ENCODE measurements at regions not wholly inside any gene's neighbourhood (a gene's known extent, or its start where the extent isn't known, plus 50 kb on each side); places are given as distances from the start of the nearest gene placed in this dataset.

GRCh38 chr1:34655875-34656240 is 99.0 kb upstream of the GJB5 start:
- no peaks in the 10 kb centered on the region for H3K4me1 ChIP-seq
- H3K9me3 ChIP-seq (replicated peaks) = no peaks in the 10 kb centered on the region
- intact Hi-C loops (cut with micrococcal nuclease) = no loop called here
- H3K36me3 ChIP-seq = no peaks in the 10 kb centered on the region
- H3K27ac ChIP-seq (replicated peaks) = no peak overlapping the region
- DNase-seq = no peak
- no peak for TF ChIP-seq CTCF (IDR thresholded peaks at IDR 0.05; ENCODE audit: borderline replicate concordance)
- H3K27me3 ChIP-seq (ENCODE audit: low read depth) = peaks cover 78% of the 10 kb centered on the region
- H3K4me3 ChIP-seq = no peak overlapping the region

DNA sequence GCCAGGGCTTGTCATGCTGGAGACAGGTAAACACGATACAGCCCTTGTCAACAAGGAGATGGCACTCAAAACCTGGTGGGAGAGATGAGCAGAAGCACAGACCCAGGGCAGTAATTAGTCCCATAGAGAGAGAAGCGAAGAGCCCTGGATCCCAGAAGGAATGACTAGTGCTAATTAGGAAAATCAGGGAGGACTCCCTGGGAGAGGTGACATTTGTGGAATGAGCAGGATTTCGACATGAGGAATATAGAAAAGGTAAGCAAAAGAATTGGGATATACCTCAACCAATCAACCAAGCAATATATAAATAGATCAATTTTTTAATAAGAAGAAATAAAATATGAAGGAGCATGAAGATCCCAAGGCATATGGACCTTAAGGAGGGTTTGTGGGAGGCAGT is 98.5 kb upstream of the GJB5 start:
- H3K4me1 ChIP-seq = no peaks in the 10 kb centered on the region
- H3K27ac ChIP-seq (replicated peaks) = no peak overlapping the region
- no peaks in the 10 kb centered on the region for H3K9me3 ChIP-seq (replicated peaks)
- H3K36me3 ChIP-seq = no peaks in the 10 kb centered on the region
- peaks cover 78% of the 10 kb centered on the region for H3K27me3 ChIP-seq (ENCODE audit: low read depth)
- intact Hi-C loops (cut with micrococcal nuclease) = no loop called here
- no peak overlapping the region for H3K4me3 ChIP-seq
- TF ChIP-seq CTCF (IDR thresholded peaks at IDR 0.05; ENCODE audit: borderline replicate concordance) = no peak
- DNase-seq = no peak

DNA sequence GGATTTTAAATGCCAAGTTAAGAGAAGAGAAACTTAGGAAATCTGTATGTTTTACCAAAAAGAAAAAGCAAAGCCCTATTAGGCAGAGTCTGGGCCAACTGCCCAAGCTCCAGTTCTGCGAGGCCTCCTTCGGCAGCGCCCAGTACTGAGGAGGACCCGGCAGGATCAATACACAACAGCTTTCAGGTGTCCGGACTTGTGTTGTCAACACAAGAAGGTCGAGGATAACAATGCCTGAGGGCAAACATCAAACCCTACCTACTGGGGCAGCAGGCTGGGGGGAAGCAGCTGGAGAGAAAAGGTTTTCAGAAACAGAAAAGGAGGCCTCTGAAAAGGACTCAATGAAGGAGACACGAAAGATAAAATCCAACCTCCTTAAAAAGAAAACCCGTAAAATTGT is 98.1 kb upstream of the GJB5 start:
- H3K9me3 ChIP-seq (replicated peaks) = no peaks in the 10 kb centered on the region
- intact Hi-C loops (cut with micrococcal nuclease) = no loop called here
- no peak for DNase-seq
- H3K27me3 ChIP-seq (ENCODE audit: low read depth) = peaks cover 78% of the 10 kb centered on the region
- H3K27ac ChIP-seq (replicated peaks) = no peak overlapping the region
- no peak overlapping the region for H3K4me3 ChIP-seq
- no peaks in the 10 kb centered on the region for H3K36me3 ChIP-seq
- TF ChIP-seq CTCF (IDR thresholded peaks at IDR 0.05; ENCODE audit: borderline replicate concordance) = no peak
- no peaks in the 10 kb centered on the region for H3K4me1 ChIP-seq

DNA sequence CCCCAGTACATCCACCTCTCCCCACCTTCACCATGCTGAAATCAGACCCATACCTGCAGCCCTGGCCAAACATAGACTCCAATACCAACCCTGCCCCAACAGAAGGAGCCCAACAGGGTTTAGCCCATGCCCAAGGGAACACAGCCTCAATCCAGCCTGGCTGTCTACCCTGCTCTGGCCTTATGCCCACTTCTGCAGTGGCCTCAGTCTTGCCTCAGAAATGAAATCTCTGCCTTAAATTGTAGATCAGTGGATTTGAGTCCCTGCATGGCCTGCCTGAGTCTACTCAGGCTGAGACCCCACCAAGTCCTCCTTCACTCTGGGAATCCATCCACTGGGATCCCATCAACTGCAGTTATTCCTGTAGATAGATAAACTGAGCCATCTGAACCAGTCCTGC is 97.6 kb upstream of the GJB5 start:
- no peak for DNase-seq
- no peak overlapping the region for H3K27ac ChIP-seq (replicated peaks)
- no peak for TF ChIP-seq CTCF (IDR thresholded peaks at IDR 0.05; ENCODE audit: borderline replicate concordance)
- no peaks in the 10 kb centered on the region for H3K36me3 ChIP-seq
- H3K9me3 ChIP-seq (replicated peaks) = no peaks in the 10 kb centered on the region
- intact Hi-C loops (cut with micrococcal nuclease) = no loop called here
- H3K4me1 ChIP-seq = no peaks in the 10 kb centered on the region
- peaks cover 72% of the 10 kb centered on the region for H3K27me3 ChIP-seq (ENCODE audit: low read depth)
- no peak overlapping the region for H3K4me3 ChIP-seq

DNA sequence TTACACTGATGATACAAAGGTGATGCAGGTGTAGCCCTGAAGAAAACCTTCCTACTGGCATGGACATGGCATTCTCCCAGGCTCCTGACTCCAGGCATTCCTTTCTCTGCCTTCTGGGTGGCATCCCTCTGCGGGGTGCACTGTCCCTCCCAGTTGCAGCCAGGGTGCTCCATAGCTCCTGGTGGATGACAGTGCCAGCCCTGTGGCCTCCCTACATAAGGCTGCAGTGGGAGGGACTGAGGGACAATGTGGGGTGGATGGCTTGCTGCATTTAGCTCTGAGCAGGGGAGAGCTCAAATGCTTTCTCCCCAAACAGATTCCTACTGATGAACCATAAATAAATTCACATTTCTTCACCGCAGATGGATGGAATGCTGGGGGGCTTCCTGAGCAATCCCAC is 97.0 kb upstream of the GJB5 start:
- intact Hi-C loops (cut with micrococcal nuclease) = no loop called here
- Histone ChIP-seq H3K27me3 (ENCODE audit: low read depth) (peaks cover 66% of the 10 kb centered on the region), H3K4me3 (no peak overlapping the region), H3K36me3 (no peaks in the 10 kb centered on the region), H3K27ac (replicated peaks) (no peak overlapping the region), H3K9me3 (replicated peaks) (no peaks in the 10 kb centered on the region), H3K4me1 (no peaks in the 10 kb centered on the region)
- TF ChIP-seq CTCF (IDR thresholded peaks at IDR 0.05; ENCODE audit: borderline replicate concordance) = no peak
- DNase-seq = no peak

DNA sequence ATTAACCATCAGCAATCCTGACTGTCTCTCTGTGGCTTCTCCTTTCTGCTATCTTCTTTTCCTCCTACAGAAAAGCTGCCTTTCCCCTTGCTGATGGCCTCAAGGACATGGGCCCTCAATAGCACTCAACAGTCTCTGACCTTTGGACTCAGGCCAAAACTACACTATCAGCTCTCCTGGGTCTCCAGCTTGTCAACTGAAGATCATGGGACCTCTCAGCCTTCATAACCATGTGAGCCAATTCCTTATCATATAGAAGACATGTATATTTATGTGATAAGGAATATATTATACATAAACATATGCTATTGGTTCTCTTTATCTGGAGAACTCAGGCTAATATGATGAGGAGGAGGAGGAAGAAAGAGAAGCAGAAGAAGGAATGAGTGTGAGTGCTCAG is 91.8 kb upstream of the GJB5 start:
- no peak for DNase-seq
- H3K9me3 ChIP-seq (replicated peaks) = no peaks in the 10 kb centered on the region
- no peak overlapping the region for H3K4me3 ChIP-seq
- H3K27me3 ChIP-seq (ENCODE audit: low read depth) = peaks cover 25% of the 10 kb centered on the region
- H3K27ac ChIP-seq (replicated peaks) = no peak overlapping the region
- H3K4me1 ChIP-seq = no peaks in the 10 kb centered on the region
- no peak for TF ChIP-seq CTCF (IDR thresholded peaks at IDR 0.05; ENCODE audit: borderline replicate concordance)
- intact Hi-C loops (cut with micrococcal nuclease) = no loop called here
- no peaks in the 10 kb centered on the region for H3K36me3 ChIP-seq

Data from left ventricle myocardium inferior (tissue), 1 donor.